Stimulated activated CD4-positive, alpha-beta T cell treated with anti-CD3 and anti-CD28 coated beads, Interleukin-4, amount 100 ng/mL, for 24 hours (primary cell): ENCODE measurements at regions not wholly inside any gene's neighbourhood (a gene's known extent, or its start where the extent isn't known, plus 50 kb on each side); places are given as distances from the start of the nearest gene placed in this dataset.

Experiments used
- DNase-seq: peaks from one replicate; pipeline ENCODE4 v3.0.0-alpha.2; 2020

GRCh38 chr3:159174715-159175692 lies 373.1 kb downstream of the MFSD1 start:
- no peak for DNase-seq

DNA sequence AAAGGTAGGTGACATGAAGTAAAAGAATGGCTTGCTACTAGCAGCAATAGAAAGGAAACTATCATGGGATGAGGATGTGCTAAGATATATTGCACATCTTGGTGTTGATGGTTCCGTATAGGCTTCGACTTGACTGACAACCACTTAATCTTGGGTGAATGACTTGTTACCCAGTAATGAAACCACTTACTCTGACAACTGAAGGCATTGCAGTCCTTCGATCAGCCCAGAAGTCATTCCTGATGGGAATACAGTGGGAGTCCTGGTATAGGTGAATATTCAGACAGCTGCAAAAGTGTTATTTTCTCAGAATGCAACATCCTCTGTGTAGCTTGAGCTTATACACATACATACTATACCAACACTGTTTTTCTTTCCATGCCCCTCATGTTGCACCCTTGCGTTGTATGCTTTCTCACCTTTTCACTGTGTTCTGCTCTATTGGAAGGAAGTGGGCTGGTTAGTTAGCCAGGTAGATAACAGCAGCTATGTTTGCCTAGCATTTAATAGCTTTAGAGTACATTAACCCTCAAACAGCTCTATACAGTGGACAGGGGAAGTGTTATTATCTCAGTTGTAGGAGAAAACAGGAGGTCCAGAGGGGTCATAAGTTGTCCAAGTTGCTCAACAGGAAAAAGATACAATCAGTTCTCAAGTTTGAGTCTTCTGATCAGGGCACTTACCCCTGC lies 376.5 kb downstream of the MFSD1 start:
- no peak for DNase-seq

- DNase-seq: no peak
These were observed 381.1 kb downstream of the MFSD1 start for GRCh38 chr3:159182961-159183360.

- no peak for DNase-seq
These were observed 383.7 kb downstream of the MFSD1 start for GRCh38 chr3:159185443-159186050.

DNA sequence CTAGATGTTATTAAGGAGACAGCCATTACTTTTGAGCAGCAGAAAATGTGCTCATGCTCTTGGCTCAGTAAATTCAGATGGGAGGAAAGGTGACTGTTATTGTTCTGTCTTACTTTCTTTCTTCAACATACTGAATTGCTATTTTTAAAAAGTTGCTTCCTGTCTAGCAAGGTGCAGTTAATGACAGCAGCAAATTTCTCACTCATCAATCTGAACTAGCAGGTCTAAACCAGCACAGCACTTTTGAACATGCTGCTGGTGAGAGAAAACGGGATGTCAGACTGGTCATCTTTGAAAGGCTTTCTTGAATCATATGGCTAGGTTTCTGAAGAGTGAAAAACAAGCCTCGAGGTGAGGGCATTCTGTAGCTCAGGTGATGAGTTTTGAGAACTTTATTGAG lies 384.7 kb downstream of the MFSD1 start:
- no peak for DNase-seq

- no peak for DNase-seq
These were observed 385.4 kb downstream of the MFSD1 start for GRCh38 chr3:159187232-159187631.

DNA sequence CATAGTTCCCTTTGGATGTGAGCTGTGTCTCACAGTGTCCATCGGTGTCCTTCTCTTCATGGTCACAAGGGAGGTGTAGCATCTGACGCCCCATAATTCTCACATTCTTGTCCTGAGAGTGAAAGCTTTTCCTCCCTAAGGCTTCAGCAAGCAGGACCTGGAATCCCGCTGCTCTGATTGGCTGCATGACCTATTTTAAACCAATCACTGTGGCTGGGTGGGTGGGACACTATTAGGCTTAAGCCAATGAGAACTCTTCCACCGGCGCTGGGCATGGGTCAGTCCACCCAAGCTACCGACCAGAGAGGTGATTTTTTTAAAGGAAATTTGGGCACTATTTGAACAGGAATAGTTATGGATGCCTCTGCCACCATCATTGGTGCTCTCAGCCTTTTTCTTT lies 385.9 kb downstream of the MFSD1 start:
- DNase-seq: no peak

GRCh38 chr3:159189994-159190669 lies 388.3 kb downstream of the MFSD1 start:
- DNase-seq: no peak

- DNase-seq: no peak
These were observed 389.6 kb downstream of the MFSD1 start for GRCh38 chr3:159191447-159191846.

GRCh38 chr3:159196359-159196758 lies 394.5 kb downstream of the MFSD1 start:
- no peak for DNase-seq

GRCh38 chr3:159200176-159200575 lies 398.3 kb downstream of the MFSD1 start:
- DNase-seq: no peak

DNA sequence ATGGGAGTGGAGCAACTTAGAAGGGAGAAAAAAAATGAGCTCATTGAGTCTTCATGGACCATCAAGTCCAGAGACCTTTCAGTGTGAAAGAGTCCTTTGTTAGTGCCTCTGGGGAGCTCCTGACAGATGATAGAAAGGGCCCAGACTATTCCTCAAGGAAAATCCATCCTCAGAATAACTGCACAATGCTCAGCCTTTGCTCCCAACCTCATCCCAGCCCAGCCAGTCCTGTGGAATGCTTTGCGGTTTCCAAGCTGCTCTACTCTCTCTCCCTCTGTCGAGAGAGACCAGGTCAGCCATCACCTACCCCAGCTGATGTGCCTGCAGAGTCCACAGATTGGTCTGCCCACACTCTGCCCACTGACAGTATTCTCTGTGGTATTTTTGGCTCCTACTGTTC lies 406.2 kb downstream of the MFSD1 start:
- DNase-seq: no peak

DNA sequence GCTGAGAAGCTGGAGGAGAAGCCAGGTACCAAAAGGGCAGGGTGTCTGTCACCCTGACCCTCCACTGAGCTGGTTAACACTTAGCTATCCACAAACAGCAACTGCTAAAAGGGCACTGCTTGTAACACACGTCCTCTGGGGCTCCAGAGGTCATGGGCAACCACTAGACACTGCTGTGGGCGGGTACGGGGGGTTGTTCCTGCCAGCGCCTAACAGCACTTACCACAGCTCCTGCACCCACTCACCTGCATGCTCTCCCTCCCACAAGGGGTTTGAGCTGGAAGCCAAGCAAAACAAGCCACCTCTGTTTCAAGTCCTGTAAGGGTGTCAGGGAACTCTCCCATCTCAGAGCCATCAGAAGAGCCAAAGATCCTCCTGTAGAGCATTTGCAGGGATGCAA lies 407.6 kb downstream of the MFSD1 start:
- DNase-seq: no peak

- no peak for DNase-seq
These were observed 408.5 kb downstream of the MFSD1 start for GRCh38 chr3:159210336-159210735.

DNA sequence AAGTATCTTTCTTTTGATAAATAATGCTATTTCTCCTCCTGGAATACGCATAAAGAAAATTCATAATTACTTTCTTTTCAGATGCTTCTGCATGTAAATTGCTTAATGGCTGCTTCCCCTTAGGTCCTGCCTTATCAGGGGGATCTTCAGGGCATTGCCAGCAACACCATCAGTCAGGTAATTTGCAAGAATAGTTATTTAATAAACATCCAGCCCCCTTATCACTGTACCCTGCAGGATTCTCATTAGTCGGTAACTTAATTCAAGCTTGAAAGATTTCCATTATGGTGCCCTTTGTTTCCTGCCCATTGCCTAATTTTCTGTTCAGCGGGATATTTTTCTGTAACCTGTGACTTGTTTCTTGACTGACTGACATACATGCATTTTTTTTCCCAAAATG lies 414.5 kb downstream of the MFSD1 start:
- DNase-seq: no peak

DNA sequence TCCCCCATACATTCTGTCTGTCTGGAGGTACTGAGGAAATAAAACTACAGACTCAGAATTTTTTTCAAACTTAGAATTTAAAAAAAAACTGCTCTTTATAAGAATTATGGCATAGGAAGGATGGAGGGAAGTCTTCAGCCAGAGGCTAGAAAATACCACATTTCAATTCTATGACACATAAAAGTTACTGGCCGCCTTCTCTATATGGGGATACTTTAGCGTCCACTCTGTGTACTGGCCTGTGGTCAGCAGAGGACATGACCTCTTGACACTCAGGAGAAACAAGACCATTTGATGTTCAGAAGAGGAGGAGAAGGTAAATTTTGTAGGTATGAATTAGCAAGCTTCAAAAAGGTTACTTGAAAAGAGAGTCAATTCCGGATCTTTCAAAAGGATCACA lies 417.4 kb downstream of the MFSD1 start:
- no peak for DNase-seq

- no peak for DNase-seq
These were observed 419.5 kb downstream of the MFSD1 start for GRCh38 chr3:159221335-159221734.

DNA sequence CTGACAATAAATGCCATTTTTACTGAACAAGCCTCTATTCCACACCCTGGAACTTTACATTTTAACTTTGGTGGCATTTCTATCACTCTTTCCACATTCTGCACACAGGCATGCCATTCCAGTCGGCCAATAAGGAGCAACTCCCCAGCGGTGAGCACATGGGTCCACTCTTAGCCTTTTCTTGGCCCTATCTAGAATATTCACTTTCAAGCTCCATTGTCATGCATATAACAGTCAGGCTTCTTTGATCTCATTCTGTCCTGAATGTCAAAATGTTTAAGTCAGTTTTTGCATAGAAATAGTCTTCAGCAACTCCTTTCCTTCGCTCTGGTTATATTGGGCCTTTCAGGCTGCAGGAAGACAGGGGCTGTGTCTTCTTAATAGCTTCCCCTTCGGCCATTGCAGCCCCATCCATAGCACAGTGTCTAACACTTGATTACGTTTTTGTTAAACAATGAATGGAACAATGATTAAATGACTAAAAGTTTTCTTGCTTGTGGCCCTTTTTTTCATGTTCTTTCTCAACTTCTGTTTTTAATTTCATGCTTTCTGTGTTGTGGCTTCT lies 427.3 kb downstream of the MFSD1 start:
- DNase-seq: no peak

- no peak for DNase-seq
These were observed 431.1 kb downstream of the MFSD1 start for GRCh38 chr3:159232966-159233365.

- no peak for DNase-seq
These were observed 431.9 kb downstream of the MFSD1 start for GRCh38 chr3:159233734-159234133.

GRCh38 chr3:159234306-159234705 lies 432.5 kb downstream of the MFSD1 start:
- DNase-seq: no peak

GRCh38 chr3:159236321-159236720 lies 434.5 kb downstream of the MFSD1 start:
- DNase-seq: no peak

DNA sequence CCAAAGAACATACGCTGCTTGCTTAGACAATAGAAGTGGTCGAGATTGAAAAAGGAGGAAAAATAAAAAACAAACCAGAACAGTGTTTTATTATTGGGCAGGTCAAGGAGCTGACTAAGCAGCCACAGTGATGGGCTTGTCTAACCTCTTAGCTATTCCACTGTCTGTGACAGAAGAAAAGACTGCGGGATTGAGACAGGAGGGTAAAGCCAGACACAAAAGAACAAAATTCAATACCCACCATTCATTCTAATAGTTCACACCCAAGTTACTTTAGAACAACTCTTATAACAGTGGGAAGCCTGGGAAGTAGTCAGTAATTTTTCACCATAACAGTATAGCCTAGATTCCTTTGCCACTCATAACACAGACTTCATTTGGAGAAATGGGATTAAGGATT lies 435.4 kb downstream of the MFSD1 start:
- DNase-seq: no peak
